GM20000 (cell line): ENCODE measurements at regions not wholly inside any gene's neighbourhood (a gene's known extent, or its start where the extent isn't known, plus 50 kb on each side); places are given as distances from the start of the nearest gene placed in this dataset.

Source experiments
- DNase-seq: peaks from one replicate; pipeline ENCODE4 v3.0.0; 2012; ENCODE audit warnings: low spot score
- CTCF ChIP-seq: IDR thresholded peaks from 2 replicates; pipeline ENCODE4 v1.5.1; 2012; ENCODE audit warnings: mild to moderate bottlenecking, control low read depth; ENCODE audit errors: extremely low read depth, missing control alignments

GRCh38 chr17:53141731-53142130, 681.0 kb upstream of the KIF2B start:
- TF ChIP-seq CTCF, result no peak
- DNase-seq, result no peak

GRCh38 chr17:53141280-53141679, 681.4 kb upstream of the KIF2B start:
- TF ChIP-seq CTCF, result no peak
- no peak for DNase-seq

- TF ChIP-seq CTCF, result no peak
- no peak for DNase-seq
Measured at GRCh38 chr17:53137869-53138268, 684.9 kb upstream of the KIF2B start.

GRCh38 chr17:53135969-53136368, 686.8 kb upstream of the KIF2B start:
- no peak for TF ChIP-seq CTCF
- no peak for DNase-seq

GRCh38 chr17:53134548-53134947, 688.2 kb upstream of the KIF2B start:
- no peak for DNase-seq
- TF ChIP-seq CTCF, result no peak

GRCh38 chr17:53133876-53134275, 688.9 kb upstream of the KIF2B start:
- TF ChIP-seq CTCF, result no peak
- no peak for DNase-seq

GRCh38 chr17:53129863-53130262, 692.9 kb upstream of the KIF2B start:
- DNase-seq, result no peak
- TF ChIP-seq CTCF, result no peak
